IMR-90 (cell line): ENCODE measurements at regions not wholly inside any gene's neighbourhood (a gene's known extent, or its start where the extent isn't known, plus 50 kb on each side); places are given as distances from the start of the nearest gene placed in this dataset.

Source experiments
- ATAC-seq: fragments of 200-7000 bp; cut with Tn5 transposase; 2 replicates; pipeline ENCODE4 v1.9.1; 2020; ENCODE audit warnings: low read depth, mild to moderate bottlenecking, moderate library complexity
- BruUV-seq: library from RNA; stranded (reverse); fragments of 400-500 nt; replicated peaks from 2 replicates; lab custom pipeline; 2021; lab: Mats Ljungman, UMichigan
- CTCF ChIA-PET: fragments of 300-600 bp; formaldehyde crosslinking; extraction: SDS; loops from one replicate; lab custom pipeline; 2021; ENCODE audit warnings: antibody characterized with exemption; lab: Yijun Ruan, JAX
- POLR2A ChIA-PET: fragments of 300-600 bp; sonication (Branson Sonifier 250); formaldehyde crosslinking; loops from one replicate; lab custom pipeline; 2022; ENCODE audit warnings: antibody characterized with exemption; ENCODE audit not compliant: unreplicated experiment; lab: Charles Lee
- DNase-seq: peaks from one replicate; pipeline ENCODE4 v3.0.0; 2013
- H2AFZ ChIP-seq: replicated peaks from 2 replicates; pipeline ENCODE3; 2013; ENCODE audit warnings: low read length, mild to moderate bottlenecking; ENCODE audit not compliant: poor library complexity
- H2AK5ac ChIP-seq: 2 replicates; pipeline ENCODE4 v1.6.1; 2013; ENCODE audit warnings: low read depth, low read length, inconsistent platforms
- H2AK9ac ChIP-seq: replicated peaks from 2 replicates; pipeline ENCODE3; 2013; ENCODE audit warnings: mild to moderate bottlenecking, low read depth, low read length, moderate library complexity; ENCODE audit not compliant: poor library complexity
- H2BK120ac ChIP-seq: 2 replicates; pipeline ENCODE4 v1.6.1; 2013; ENCODE audit warnings: low read depth, low read length, inconsistent platforms
- H2BK15ac ChIP-seq: 3 replicates; pipeline ENCODE4 v1.6.1; 2013; ENCODE audit warnings: low read depth, low read length, inconsistent platforms
- H2BK20ac ChIP-seq: 2 replicates; pipeline ENCODE4 v1.6.1; 2013; ENCODE audit warnings: low read depth, mild to moderate bottlenecking, inconsistent platforms, low read length, moderate library complexity
- H2BK5ac ChIP-seq: 2 replicates; pipeline ENCODE4 v1.6.1; 2013; ENCODE audit warnings: mild to moderate bottlenecking, low read depth, low read length, inconsistent platforms; ENCODE audit not compliant: poor library complexity, severe bottlenecking
- H3K14ac ChIP-seq: replicated peaks from 2 replicates; pipeline ENCODE4 v1.6.1; 2013; ENCODE audit warnings: low read depth, low read length, inconsistent platforms
- H3K18ac ChIP-seq: 2 replicates; pipeline ENCODE4 v1.6.1; 2013; ENCODE audit warnings: low read depth, low read length, control low read depth
- H3K23ac ChIP-seq: 2 replicates; pipeline ENCODE4 v1.6.1; 2013; ENCODE audit warnings: low read depth, low read length, inconsistent platforms
- H3K27ac ChIP-seq: 2 replicates; pipeline ENCODE4 v1.5.1; 2013; ENCODE audit warnings: mild to moderate bottlenecking, control low read depth, low read length; ENCODE audit not compliant: insufficient read depth
- H3K27me3 ChIP-seq: 2 replicates; pipeline ENCODE4 v1.6.1; 2013; ENCODE audit warnings: low read length; ENCODE audit not compliant: control insufficient read depth, insufficient read depth
- H3K36me3 ChIP-seq: 2 replicates; pipeline ENCODE4 v1.6.1; 2013; ENCODE audit warnings: low read length, mixed read lengths; ENCODE audit not compliant: control insufficient read depth, insufficient read depth
- H3K4ac ChIP-seq: 2 replicates; pipeline ENCODE4 v1.6.1; 2013; ENCODE audit warnings: low read depth, low read length, inconsistent platforms
- H3K4me1 ChIP-seq: 2 replicates; pipeline ENCODE4 v1.6.1; 2013; ENCODE audit warnings: low read length, mixed read lengths; ENCODE audit not compliant: control insufficient read depth, insufficient read depth
- H3K4me2 ChIP-seq: 2 replicates; pipeline ENCODE4 v1.6.1; 2013; ENCODE audit warnings: low read depth, mild to moderate bottlenecking, control low read depth, low read length, moderate library complexity
- H3K4me3 ChIP-seq: 2 replicates; pipeline ENCODE4 v1.5.1; 2013; ENCODE audit warnings: low read depth, mild to moderate bottlenecking, control low read depth, low read length, moderate library complexity; ENCODE audit not compliant: insufficient read depth
- H3K56ac ChIP-seq: 2 replicates; pipeline ENCODE4 v1.6.1; 2013; ENCODE audit warnings: low read length, inconsistent platforms; ENCODE audit not compliant: insufficient read depth; ENCODE audit errors: extremely low read depth
- H3K79me1 ChIP-seq, 2 experiments: 2 replicates each; pipeline ENCODE4 v1.6.1; 2013; ENCODE audit warnings: low read length in 2 of 2, inconsistent platforms in 1 of 2, low read depth in 1 of 2
- H3K9ac ChIP-seq: 2 replicates; pipeline ENCODE4 v1.6.1; 2013; ENCODE audit warnings: low read depth, low read length, control low read depth
- H3K9me1 ChIP-seq: 2 replicates; pipeline ENCODE4 v1.6.1; 2013; ENCODE audit warnings: low read length, inconsistent platforms; ENCODE audit not compliant: insufficient read depth
- H3K9me3 ChIP-seq: 2 replicates; pipeline ENCODE4 v1.6.1; 2013; ENCODE audit warnings: low read length; ENCODE audit not compliant: control insufficient read depth, insufficient read depth
- H4K20me1 ChIP-seq: 2 replicates; pipeline ENCODE4 v1.6.1; 2013; ENCODE audit warnings: low read length, inconsistent platforms; ENCODE audit not compliant: insufficient read depth
- H4K5ac ChIP-seq: 2 replicates; pipeline ENCODE4 v1.6.1; 2013; ENCODE audit warnings: mild to moderate bottlenecking, low read depth, low read length, control low read depth
- H4K8ac ChIP-seq, 2 experiments: 2 replicates each; pipeline ENCODE4 v1.6.1; 2013; ENCODE audit warnings: low read depth in 2 of 2, low read length in 2 of 2, control low read depth in 1 of 2, inconsistent platforms in 1 of 2
- H4K91ac ChIP-seq: 2 replicates; pipeline ENCODE4 v1.6.1; 2013; ENCODE audit warnings: low read depth, low read length, inconsistent platforms; ENCODE audit not compliant: insufficient read depth
- CHD1 ChIP-seq: IDR thresholded peaks from 2 replicates; pipeline ENCODE4 v1.6.1; 2012; ENCODE audit warnings: low read depth, low read length, improper control_type of control experiment
- WGBS, 2 experiments: methylation state at CpG; one replicate each; pipeline versions ENCODE4 v1.1.5 to v1.1.7; 2013; ENCODE audit warnings: missing lambda C conversion rate in 2 of 2; ENCODE audit not compliant: insufficient read length in 1 of 2; ENCODE audit errors: extremely low coverage in 2 of 2; 5-methylcytosine and 5-hydroxymethylcytosine counted together
- dilution Hi-C: fragments of 300-500 bp; cut with HindIII; formaldehyde crosslinking; loops from one replicate; pipeline ENCODE4 v1.14.3; 2018; ENCODE audit warnings: low sequenced_read_pairs; ENCODE audit not compliant: unreplicated experiment
- in situ Hi-C: fragments of 300-500 bp; cut with MboI; formaldehyde crosslinking; loops from 3 replicates; pipeline ENCODE4 v1.14.3; 2019; ENCODE audit warnings: low sequenced_read_pairs, inconsistent platforms, mixed read lengths
- intact Hi-C: fragments of 100-400 bp; cut with micrococcal nuclease; formaldehyde crosslinking; loops from 2 replicates; pipeline ENCODE4 v1.10.0; 2022

DNA sequence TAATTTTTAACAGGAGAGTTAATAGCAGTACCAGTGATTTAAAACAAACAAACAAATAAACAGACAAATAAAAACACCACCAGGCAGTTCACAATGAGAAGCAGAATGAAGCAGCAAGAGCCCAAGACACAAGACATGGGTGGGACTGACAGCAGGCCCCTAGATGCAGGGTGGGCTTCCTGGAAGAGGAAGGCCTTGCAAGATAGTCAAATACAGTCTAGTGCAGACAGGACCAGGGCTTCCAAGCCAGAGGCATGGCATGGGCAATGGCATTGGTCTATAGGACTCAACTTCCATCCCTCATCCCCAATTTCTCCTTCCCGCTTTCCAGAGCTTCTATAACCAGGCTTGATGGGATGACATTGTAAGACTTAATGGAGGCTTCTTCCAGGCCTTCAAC is 645.1 kb downstream of the UQCRFS1 start:
- intact Hi-C loops = no loop called here
- no peaks in the 10 kb centered on the region for H3K9me1 ChIP-seq
- TF ChIP-seq CHD1 = no peak
- ChIA-PET CTCF (no interaction called here), POLR2A (no interaction called here)
- no peak overlapping the region for H3K14ac ChIP-seq
- H2BK20ac ChIP-seq = no peak overlapping the region
- no TSS peak for BruUV-seq
- no peak overlapping the region for H3K4me2 ChIP-seq
- no peak overlapping the region for H4K8ac ChIP-seq
- no peak overlapping the region for H2BK5ac ChIP-seq
- DNase-seq = no peak
- no peak overlapping the region for H2BK120ac ChIP-seq
- WGBS, 2 experiments = no CpG with 5 or more reads among the region's 1 CpG
- dilution Hi-C loops = no loop called here
- H3K4ac ChIP-seq = no peak overlapping the region
- no peaks in the 10 kb centered on the region for H3K27me3 ChIP-seq
- no peak overlapping the region for H3K9ac ChIP-seq
- no peaks in the 10 kb centered on the region for H3K36me3 ChIP-seq
- no peaks in the 10 kb centered on the region for H3K79me1 ChIP-seq
- H3K9me3 ChIP-seq = peaks cover 27% of the 10 kb centered on the region
- no peak overlapping the region for H2AK9ac ChIP-seq
- in situ Hi-C loops = no loop called here
- H4K5ac ChIP-seq = no peak overlapping the region
- no peak overlapping the region for H3K27ac ChIP-seq
- H3K18ac ChIP-seq = no peak overlapping the region
- H4K91ac ChIP-seq = no peak overlapping the region
- no peak for ATAC-seq
- no peaks in the 10 kb centered on the region for H4K20me1 ChIP-seq
- H3K4me3 ChIP-seq = no peak overlapping the region
- no peak overlapping the region for H3K56ac ChIP-seq
- H3K23ac ChIP-seq = no peak overlapping the region
- no peak overlapping the region for H2AK5ac ChIP-seq
- H2AFZ ChIP-seq = no peak overlapping the region
- no peaks in the 10 kb centered on the region for H3K4me1 ChIP-seq
- H2BK15ac ChIP-seq = no peak overlapping the region
